Occipital lobe (tissue), 1 donor: ENCODE measurements at regions not wholly inside any gene's neighbourhood (a gene's known extent, or its start where the extent isn't known, plus 50 kb on each side); places are given as distances from the start of the nearest gene placed in this dataset.
"Not testable (repeated sequence)": the region's sequence is repeated elsewhere in the genome, so short reads cannot be mapped to it uniquely, and the experiment has no call there.

ENCODE experiments used
- DNase-seq: peaks from one replicate; lab custom pipeline; 2025; lab: John Stamatoyannopoulos, UW

DNA sequence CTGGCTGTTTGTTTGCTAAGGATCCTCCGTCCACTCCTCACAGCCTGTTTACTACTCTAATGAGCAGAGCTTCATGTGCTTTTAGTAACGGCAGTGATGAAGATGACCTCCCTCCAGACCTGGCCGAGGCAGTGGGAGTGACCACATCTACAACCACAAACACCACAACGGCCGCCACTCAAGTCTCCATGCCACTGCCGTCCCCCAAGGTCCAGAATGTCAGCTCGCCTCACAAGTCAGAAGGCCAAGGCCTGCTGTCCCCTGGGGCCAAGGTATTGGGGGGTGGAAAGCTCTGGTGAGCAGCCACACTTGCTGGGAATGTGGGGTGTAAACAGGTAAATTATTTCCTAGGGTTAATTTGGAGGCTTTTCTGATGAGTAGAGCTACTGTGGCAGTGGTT, 926.4 kb downstream of the IPMK start:
- no peak for DNase-seq

DNA sequence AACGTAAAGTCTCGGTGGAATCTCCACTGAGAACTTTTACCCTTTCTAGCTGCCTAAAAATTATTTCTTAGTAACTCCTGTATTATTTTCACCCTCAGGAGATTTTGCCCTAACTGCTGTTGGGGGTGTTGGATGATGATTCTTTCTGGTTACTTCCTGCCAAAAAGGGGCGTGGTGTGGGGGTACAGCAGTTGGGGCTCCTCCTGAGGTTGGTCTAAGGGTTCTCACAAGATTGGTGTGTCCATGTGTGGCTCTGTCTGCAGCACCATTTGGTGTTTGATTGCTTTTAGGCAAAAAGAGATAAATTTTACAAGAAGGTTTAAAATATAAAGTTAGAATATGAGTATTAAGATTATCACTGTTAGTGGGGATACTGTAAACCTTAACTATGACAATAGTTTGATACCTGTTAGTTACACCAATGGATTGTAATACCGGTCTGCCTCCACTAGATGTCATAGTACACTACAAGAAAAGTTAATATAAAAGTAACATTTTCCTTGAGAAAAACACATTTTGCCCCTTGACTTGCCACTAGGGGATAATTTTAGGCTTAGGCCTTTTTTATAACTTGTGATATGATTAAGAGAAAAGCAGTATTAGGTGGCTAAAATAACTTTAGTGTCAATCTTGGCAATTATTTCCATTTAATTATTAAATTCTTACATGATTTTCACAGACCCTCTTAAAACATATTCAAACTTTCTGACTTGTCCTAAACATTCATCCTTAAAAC, 928.7 kb downstream of the IPMK start:
- no peak for DNase-seq

DNA sequence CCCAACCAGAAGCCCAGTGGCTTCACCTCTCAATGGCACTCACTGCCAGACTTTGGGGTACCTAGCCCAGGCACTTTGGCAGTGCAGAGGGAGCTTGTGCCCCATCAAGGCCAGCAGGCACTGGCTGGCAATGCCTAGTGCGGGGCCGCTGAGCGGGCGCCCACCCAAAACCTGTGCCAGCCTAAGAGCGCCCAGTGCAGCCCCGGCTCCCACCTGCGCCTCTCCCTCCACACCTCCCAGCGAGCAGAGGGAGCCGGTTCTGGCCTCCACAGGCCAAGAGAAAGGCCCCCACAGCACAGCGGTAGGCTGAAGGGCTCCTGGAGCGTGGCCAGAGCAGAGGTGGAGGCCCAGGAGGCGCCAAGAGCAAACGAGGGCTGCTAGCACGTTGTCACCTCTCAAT, 930.8 kb downstream of the IPMK start:
- no peak for DNase-seq

DNA sequence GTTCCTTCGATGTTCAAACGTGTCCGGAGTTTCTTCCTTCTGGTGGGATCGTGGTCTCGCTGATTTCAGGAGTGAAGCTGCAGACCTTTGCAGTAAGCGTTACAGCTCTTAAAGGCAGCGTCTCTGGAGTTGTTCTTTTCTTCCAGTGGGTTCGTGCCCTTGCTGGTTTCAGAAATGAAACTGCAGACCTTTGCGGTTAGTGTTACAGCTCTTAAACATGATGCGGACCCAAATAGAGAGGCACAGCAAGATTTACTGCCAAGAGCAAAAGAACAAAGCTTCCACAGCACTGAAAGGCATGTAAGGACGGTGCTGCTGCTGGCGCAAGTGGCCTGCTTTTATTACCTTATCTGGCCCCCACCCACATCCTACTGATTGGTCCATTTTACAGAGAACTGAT, 931.4 kb downstream of the IPMK start:
- DNase-seq: no peak

DNA sequence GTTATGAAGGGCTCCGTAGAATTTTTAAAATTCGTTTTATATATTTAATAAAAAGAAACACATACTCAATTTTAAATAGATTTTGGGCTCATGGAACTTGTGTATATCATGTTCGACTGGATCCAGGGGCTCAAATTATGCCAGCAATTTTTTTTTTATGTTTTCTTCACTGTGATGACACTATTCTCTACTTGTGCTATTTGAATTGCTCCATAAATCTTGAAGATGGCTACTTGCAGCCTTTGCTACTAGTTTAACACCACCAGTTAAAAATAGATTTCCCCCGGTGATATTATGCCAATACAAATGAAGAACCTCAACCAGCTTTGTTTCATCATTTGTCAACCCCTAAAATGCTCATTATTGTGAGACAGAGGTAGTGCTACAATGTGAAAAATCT, 933.2 kb downstream of the IPMK start:
- no peak for DNase-seq

DNA sequence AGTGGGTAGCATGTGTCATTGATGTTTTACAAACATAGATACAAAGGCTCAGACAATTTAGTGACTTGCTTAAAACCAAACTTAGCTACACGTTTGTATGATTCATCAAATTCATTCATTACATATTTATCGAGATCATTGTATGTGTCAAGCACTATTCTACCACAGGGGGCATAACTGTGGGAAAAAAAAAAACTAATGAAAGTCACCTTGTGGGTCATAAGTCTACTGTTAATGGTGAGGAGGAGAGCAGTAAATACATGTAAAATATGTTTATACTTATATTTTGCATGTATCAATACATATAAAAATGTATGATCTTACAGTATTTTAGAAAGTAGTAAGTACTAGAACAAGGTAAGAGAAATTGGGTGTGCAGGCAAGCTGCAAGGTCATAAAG, 933.8 kb downstream of the IPMK start:
- no peak for DNase-seq

DNA sequence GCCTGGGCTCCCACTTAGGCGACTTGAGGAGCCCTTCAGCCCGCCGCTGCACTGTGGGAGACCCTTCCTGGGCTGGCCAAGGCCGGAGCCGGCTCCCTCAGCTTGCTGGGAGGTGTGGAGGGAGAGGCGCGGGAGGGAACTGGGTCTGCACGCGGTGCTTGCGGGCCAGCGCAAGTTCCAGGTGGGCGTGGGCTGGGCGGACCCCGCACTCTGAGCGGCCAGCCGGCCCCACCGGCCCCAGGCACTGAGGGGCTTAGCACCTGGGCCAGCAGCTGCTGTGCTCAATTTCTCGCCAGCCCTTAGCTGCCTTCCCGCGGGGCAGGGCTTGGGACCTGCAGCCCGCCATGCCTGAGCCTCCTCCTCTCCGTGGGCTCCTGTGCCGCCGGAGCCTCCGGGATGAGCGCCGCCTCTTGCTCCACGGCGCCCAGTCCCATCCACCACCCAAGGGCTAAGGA, 946.3 kb downstream of the IPMK start:
- DNase-seq: not testable (repeated sequence)

DNA sequence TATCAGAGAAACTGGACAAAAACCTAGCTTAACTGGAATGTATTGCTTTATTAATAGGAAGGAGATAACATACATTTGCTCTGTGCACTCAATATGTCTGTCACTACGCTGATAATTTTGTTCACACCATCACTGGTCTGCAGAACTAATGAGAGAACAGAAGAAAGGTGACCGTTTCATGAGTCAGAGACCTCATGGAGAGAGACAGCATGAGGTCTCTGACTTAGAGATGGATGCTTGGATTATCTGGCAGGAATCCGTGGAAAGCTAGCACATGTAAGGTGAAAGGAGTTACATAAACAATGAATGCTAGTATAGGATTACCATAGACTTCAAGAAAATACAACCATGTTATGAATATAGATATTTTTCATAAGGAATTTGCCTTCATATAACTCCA, 947.3 kb downstream of the IPMK start:
- DNase-seq: no peak

DNA sequence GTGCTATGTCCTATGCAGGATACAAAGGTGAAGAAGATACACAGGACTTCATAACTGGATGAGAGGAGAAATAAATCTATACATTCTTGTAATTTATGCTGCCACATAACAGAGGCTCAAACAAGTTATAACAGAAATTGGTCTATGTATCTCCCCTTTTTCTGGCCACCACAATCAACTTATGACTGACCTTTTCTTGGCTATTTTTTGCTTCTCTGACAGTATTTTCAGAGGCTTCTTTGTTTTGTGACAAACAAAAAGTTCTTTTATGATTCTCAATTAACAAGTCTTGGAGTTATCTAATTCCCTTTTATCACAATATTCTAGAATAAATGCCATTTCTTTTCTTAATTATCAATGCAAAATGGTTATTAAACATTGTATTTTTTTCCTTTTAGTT, 953.0 kb upstream of the ZWINT start:
- no peak for DNase-seq

DNA sequence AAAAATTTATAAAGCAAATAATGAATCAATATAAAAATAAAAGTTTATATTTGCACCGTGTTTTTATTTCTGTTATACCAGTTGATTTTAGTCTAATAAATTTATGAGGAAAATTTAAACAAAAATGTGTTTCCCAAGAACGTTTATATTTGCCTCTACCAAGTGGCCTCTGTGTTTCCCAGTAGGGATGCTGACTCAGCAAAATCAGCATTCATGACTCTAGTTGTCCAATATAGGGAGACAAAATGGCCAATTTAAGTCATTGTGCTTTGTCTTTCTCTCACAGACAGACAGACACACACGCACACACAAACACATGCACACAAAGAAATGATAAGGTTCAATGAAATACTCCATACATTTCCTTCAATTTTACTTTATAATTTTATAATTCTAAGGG, 942.5 kb upstream of the ZWINT start:
- no peak for DNase-seq

DNA sequence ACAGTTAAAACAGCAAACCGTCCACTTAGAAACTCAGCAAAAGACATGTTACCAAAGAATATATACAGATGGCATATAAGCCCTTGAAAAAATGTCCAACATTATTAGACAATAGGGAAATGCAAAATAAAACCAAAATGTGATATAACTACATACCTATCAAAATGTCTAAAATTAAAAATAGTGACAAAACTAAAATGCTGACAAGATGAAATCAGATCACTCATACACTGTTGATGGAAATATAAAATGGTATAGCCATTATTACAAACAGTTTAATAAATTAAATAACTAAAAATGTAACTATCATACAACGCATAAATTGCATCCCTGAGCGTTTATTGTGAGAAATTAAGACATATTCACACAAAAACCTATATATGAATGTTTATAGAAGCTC, 939.7 kb upstream of the ZWINT start:
- DNase-seq: no peak

DNA sequence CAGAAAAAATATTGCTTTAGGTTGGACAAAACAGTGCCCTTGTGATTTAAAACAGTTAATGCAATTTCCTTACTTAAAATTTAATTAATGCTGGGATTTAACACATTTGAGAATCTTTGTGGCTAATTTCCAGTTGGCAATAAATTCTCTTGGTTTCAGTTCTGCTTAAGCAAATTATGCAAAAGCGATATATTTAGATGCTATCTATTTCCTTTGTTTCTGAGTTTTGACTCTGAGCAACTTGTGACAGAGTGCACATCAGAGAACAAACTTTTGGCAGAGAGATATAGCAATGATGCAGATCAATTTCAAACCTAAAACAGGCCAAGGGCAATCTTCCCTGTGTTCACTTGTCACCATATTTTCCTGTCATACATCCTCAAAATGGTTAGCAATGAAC, 933.6 kb upstream of the ZWINT start:
- no peak for DNase-seq

DNA sequence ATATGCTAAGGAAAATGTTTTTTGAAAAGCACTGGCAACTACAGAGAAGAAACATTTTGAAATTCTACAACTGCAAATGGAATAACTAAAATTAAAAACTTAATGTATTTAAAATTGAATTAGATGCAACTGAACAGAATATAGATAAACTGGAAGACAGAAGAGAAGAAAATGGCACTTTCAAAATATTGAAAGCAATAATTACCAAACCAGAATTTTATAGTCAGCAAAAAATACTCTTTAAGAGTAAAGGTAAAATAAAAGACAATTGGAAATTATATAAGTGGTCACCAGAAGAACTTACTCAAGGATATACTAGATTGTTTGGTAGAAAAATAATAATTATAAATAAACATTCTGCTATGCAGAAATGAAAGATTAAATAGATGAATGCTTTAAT, 927.7 kb upstream of the ZWINT start:
- no peak for DNase-seq

DNA sequence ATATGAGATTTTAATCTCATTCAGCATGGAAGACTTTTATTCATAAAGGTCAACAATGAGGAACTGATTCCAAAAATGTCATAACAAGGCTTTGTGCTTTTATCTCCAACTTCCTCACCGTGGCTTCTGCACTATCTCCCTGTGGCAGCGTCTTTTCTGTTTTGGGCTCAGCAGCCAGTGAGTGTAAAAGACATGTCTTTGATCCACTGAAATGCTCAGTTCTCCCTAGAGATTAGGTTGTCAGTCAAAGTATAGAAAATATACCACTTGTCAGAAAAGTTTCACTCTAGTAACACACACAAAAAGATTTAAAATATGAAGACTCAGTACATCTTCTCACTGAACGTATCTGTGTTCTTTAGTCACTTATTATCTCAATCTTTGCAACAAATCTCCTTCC, 901.8 kb upstream of the ZWINT start:
- DNase-seq: no peak

DNA sequence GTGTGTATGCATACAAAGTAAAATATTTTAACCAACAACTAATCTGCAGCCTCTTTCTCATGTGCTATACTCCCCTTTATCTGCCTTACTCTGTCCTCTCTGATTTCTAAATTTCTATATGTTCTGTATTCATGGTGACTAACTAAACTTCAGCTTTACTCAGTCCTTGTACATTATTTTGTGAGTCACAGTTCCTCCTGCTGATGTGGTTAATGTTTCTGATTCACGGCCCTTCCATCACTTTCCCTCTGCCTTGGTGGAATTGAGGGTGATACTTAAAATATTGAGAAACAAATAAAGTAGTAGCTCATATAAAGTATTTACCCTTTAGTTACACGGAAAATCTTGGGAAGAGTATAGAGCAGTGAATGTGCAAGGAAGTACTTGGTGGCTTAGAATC, 899.1 kb upstream of the ZWINT start:
- DNase-seq: no peak

DNA sequence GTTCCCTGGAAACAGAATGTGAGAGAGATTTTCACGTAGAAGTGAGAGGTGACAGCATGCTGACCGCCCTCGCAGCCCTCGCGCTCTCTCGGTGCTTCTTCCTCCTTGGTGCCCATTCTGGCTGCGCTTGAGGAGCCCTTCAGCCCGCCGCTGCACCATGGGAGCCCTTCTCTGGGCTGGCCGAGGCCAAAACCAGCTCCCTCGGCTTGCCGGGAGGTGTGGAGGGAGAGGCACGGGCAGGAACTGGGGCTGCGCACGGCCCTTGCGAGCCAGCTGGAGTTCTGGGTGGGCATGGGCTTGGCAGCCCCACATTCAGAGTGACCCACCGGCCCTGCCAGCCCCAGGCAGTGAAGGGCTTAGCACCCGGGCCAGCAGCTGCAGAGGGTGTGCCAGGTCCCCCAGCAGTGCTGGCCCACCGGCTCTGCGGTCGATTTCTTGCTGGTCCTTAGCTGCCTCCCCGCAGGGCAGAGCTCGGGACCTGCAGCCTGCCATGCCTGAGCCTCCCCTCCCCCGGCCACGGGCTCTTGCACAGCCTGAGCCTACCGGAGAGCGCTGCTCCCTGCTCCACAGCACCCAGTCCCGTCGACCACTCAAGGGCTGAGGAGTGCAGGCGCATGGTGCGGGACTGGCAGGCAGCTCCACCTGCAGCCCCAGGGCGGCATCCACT, 888.7 kb upstream of the ZWINT start:
- no peak for DNase-seq

DNA sequence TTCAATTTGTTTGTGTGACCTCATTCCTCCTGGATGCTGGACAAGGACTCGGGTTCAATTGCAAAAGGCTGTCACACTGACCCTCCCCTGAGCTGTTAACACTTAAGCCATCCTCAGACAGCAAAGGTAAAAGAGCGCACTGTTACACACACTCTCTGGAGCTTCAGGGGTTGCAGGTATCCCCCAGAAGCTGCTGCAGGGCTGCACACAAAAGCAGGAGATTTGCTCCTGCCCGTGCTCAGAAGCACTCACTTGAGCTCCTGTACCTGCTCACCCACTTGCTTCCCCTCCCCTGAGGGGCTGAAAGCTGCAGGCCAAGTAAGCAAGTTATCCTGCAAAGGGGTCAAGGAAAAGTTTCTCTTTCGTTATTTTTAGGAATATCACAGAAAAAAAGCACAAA, 886.2 kb upstream of the ZWINT start:
- DNase-seq: no peak

DNA sequence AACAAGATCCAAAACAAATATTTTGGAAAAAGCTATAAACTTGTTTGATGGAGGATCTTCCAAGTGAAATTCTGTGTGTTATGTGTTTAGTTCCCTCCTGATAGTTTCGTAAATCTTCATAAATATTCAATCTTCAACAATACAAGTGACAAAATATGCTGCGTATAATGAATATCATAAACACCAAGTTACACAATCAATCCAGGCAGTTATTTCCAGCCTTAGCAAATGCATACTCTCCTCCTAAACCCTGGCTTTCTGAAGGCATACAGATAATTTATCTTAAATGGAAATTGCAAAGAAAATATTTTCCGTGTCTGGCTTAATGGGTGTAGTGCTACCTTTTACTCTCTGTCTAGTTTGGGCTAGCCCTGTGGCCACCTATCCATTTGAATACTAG, 864.9 kb upstream of the ZWINT start:
- no peak for DNase-seq

DNA sequence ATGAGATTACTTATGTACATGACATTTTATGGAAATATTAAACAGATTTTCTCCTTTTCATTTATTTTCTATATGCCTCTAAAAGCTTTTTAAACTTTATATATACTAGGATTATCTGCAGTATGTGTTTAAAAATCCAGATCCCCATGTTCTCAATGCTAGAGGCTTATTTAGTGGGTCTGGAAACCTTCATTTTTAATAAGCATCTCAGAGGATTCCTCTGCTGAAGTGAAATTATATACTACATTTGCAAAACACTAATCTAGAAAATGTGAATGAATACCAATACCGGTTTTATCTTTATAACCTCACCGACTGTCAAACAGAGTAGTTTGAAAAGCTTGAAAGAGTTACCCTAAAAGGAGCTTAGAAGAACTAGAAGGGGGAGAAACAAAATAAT, 863.8 kb upstream of the ZWINT start:
- no peak for DNase-seq

DNA sequence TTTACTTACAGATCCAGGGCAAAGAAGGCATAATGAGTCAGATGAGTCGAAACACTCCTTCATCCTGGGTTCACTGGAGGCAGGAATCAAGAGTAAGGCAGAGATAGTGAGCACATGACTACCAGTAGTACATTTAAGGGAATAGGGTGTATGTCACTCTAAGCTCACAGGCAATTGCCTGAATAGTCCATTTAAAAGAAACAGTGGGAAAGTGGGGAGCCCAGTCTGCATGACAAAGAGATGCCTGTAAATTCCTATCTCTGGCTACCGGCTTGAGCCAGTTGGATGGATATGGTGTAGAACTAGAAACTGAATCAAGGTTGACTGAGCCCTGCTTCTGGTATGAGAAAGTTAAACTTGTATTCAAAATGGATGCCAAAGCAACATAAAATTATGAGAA, 861.5 kb upstream of the ZWINT start:
- no peak for DNase-seq

DNA sequence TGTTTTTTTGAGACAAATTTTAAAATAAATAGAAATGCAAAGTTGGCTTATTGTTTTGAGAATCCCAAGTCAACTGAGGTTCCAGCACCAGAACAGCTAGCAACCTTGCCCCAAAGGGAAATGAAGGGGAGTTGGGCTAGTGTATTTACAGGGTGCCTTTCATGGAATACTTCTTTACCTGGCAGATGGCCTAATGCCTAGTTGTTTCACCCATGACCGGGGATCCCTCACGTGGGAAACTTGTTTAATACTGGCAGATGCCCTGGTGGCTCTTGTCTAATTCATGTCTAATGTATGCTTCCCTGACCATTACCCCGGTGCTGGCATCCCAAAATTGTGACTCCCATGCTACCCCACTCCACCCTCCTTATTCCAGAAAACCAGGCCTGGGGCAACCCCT, 861.1 kb upstream of the ZWINT start:
- DNase-seq: no peak

DNA sequence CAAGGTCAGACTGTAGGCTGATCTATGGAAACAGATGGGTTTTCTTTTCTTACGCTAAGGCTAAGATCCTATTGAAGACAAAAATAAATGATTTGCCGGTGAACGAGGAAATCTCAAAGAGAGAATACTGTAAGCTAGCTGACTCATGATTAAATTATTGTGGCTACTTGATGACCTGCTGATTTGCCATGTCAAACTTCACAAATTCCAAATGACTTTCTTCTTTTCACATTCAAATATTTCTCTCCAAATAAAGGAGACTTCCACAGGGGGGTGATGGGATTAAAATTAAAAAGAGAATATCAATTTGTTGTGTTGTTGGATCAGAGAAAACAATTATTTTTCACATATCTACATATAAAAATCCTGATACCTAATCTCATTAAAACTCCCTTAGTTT, 860.6 kb upstream of the ZWINT start:
- no peak for DNase-seq

DNA sequence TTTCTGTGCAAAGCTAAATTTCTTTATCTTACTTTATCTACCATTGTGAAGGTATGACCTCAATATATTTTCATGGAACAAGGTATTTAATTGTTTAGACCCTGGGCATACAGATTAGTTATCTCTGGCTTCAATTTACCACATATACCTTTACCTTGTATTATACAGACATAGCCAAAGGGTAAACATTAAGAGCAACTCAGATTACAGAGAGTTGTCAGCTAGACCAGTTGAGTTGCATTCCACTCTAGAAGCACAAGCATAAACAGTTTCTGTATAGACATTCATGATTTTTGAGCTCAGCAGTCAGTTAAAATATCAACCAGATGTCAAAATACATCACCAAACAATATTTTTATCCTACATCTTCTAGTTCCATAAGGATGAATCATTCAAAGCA, 857.3 kb upstream of the ZWINT start:
- no peak for DNase-seq

DNA sequence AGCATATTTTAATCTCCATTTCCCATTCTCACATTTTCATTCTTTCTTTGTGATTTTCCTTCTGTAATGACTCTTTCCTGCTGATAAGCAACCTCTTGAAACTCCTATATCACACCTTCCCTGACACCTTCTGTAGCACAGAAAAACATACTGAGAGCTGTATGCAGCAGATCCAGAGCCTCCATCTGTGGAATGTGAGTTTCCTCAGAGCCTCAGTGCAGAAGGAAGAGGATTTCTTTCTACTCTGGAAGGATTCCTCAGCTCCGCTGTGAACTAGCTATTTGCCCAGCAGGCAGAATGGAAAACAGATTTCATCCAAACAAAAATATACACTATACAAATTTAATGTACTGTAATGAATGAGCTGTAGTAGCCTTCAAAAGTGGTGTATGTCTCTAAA, 841.3 kb upstream of the ZWINT start:
- DNase-seq: no peak
